Thymus (tissue), 11 donors: ENCODE measurements at regions not wholly inside any gene's neighbourhood (a gene's known extent, or its start where the extent isn't known, plus 50 kb on each side); places are given as distances from the start of the nearest gene placed in this dataset.

Experiments used
- DNase-seq, 9 donors: peaks; one replicate each; pipeline ENCODE4 v3.0.0-alpha.2; 2013; ENCODE audit warnings: low spot score in 9 of 9, low read depth in 6 of 9, missing footprints in 1 of 9
- H3K27ac ChIP-seq, 2 donors: one replicate each; pipeline ENCODE4 v1.5.1; 2013; ENCODE audit warnings: control low read depth in 1 of 2, low read depth in 1 of 2, low read length in 1 of 2, mild to moderate bottlenecking in 1 of 2, moderate library complexity in 1 of 2
- H3K27me3 ChIP-seq, 2 donors: one replicate each; pipeline ENCODE4 v1.5.1; 2013; ENCODE audit warnings: low read length in 1 of 2; ENCODE audit not compliant: control insufficient read depth in 2 of 2, insufficient read depth in 1 of 2
- H3K36me3 ChIP-seq, 2 donors: one replicate each; pipeline ENCODE4 v1.5.1; 2013; ENCODE audit warnings: low read length in 1 of 2, mild to moderate bottlenecking in 1 of 2, moderate library complexity in 1 of 2; ENCODE audit not compliant: control insufficient read depth in 2 of 2, insufficient read depth in 2 of 2
- H3K4me1 ChIP-seq, 2 donors: one replicate each; pipeline ENCODE4 v1.5.1; 2013; ENCODE audit warnings: low read length in 2 of 2; ENCODE audit not compliant: control insufficient read depth in 2 of 2, insufficient read depth in 2 of 2
- H3K4me3 ChIP-seq, 2 donors: one replicate each; pipeline ENCODE4 v1.5.1; 2013; ENCODE audit warnings: low read length in 2 of 2, control low read depth in 1 of 2, mild to moderate bottlenecking in 1 of 2
- H3K9me3 ChIP-seq, 2 donors: one replicate each; pipeline ENCODE4 v1.5.1; 2013; ENCODE audit warnings: low read length in 1 of 2, mild to moderate bottlenecking in 1 of 2; ENCODE audit not compliant: control insufficient read depth in 2 of 2, insufficient read depth in 1 of 2
- WGBS: extraction: QIAGEN DNeasy Blood & Tissue Kit; methylation state at CpG from one replicate; pipeline ENCODE4 v1.1.7; 2013; 5-methylcytosine and 5-hydroxymethylcytosine counted together
- donor health status: healthy.

DNA sequence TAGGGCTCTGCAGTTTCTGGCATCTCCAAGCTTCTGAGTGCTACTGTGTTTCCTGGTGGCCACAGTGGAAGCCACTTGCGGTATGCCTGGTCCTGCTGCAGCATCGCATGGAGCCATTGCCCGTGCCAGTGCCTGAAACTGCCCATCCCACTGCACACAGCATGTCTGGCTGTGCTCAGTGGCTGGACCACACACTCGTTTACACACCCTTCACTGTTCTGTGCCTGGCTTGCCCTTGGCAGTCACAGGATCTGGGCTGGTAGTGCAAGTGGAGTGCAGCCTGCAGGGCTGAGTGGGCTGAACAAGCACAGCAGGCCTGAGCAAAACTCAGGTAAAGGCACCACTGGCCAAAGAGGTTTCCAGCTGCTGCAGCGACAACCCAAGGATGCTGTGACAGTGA, 600.0 kb downstream of the SI start:
- WGBS = 83% methylated on average over 5 of the region's 5 CpGs
- peaks cover 1 to 7% of the 10 kb centered on the region in 2 donors for H3K9me3 ChIP-seq
- H3K27me3 ChIP-seq = no peaks in the 10 kb centered on the region
- no peaks in the 10 kb centered on the region for H3K4me1 ChIP-seq
- DNase-seq = no peak
- no peak overlapping the region for H3K27ac ChIP-seq
- H3K36me3 ChIP-seq = no peaks in the 10 kb centered on the region
- H3K4me3 ChIP-seq = no peak overlapping the region

- H3K9me3 ChIP-seq = peaks cover 1 to 7% of the 10 kb centered on the region in 2 donors
- H3K36me3 ChIP-seq = no peaks in the 10 kb centered on the region
- DNase-seq = no peak
- no peak overlapping the region for H3K27ac ChIP-seq
- H3K4me3 ChIP-seq = no peak overlapping the region
- no peaks in the 10 kb centered on the region for H3K4me1 ChIP-seq
- H3K27me3 ChIP-seq = no peaks in the 10 kb centered on the region
- WGBS = 86% methylated on average over 1 of the region's 1 CpG
These were observed 600.9 kb downstream of the SI start for GRCh38 chr3:164477403-164477802.

DNA sequence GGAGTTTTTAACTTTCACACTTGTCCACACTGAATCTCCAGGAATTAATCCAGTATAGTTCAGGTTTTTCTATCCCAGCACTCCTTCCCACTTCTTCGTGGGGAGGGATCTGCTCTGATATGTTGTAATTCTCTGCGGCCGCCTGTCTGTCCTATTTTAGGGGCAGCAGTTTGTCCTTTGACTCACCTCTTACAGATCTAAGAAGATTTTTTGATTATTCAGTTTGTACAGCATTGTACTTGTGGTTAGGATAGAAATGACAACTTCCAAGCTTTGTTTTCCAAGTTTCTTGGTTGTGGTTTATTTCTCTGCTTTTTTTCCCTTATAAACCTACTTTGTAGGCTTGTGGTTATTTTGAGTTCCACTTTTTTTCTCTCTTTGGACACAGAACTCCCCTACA, 601.7 kb downstream of the SI start:
- H3K27me3 ChIP-seq = no peaks in the 10 kb centered on the region
- DNase-seq = no peak
- H3K4me3 ChIP-seq = no peak overlapping the region
- no peaks in the 10 kb centered on the region for H3K36me3 ChIP-seq
- no peak overlapping the region for H3K27ac ChIP-seq
- H3K9me3 ChIP-seq = peaks cover 1 to 7% of the 10 kb centered on the region in 2 donors
- WGBS = 93% methylated on average over 3 of the region's 3 CpGs
- no peaks in the 10 kb centered on the region for H3K4me1 ChIP-seq

- no peak overlapping the region for H3K27ac ChIP-seq
- H3K36me3 ChIP-seq = no peaks in the 10 kb centered on the region
- H3K27me3 ChIP-seq = no peaks in the 10 kb centered on the region
- H3K4me1 ChIP-seq = no peaks in the 10 kb centered on the region
- peaks cover 0 to 1% of the 10 kb centered on the region in 2 donors for H3K9me3 ChIP-seq
- no peak overlapping the region for H3K4me3 ChIP-seq
- DNase-seq = no peak
- 61% methylated on average over 3 of the region's 3 CpGs for WGBS
These were observed 607.8 kb downstream of the SI start for GRCh38 chr3:164470471-164470870.

DNA sequence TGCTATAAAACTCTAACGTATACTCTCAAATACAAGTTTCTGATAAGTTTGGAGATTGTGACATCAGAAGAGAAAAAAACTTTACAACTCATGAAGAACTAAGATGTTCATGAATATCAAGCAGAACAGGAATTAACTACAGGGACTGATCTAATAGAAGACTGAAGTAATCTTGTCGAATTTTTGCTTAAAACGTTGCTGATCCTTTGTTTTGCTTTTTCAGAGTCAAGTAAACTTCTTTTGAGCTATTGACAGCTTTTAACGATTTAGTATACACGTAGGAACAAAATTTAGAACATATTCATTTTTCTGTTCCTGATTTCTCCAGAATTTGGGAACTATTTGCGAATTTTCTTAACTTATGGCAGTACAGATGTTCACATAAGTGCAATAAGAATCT, 610.2 kb downstream of the SI start:
- Histone ChIP-seq H3K9me3 (peaks cover 0 to 1% of the 10 kb centered on the region in 2 donors), H3K27me3 (no peaks in the 10 kb centered on the region), H3K4me3 (no peak overlapping the region), H3K36me3 (no peaks in the 10 kb centered on the region), H3K4me1 (no peaks in the 10 kb centered on the region), H3K27ac (no peak overlapping the region)
- DNase-seq = no peak
- WGBS = 55% methylated on average over 6 of the region's 6 CpGs

GRCh38 chr3:164467007-164467406, 611.3 kb downstream of the SI start:
- WGBS = 96% methylated on average over 1 of the region's 1 CpG
- peaks cover 0 to 1% of the 10 kb centered on the region in 2 donors for H3K9me3 ChIP-seq
- no peaks in the 10 kb centered on the region for H3K27me3 ChIP-seq
- no peaks in the 10 kb centered on the region for H3K4me1 ChIP-seq
- H3K36me3 ChIP-seq = no peaks in the 10 kb centered on the region
- no peak overlapping the region for H3K4me3 ChIP-seq
- H3K27ac ChIP-seq = no peak overlapping the region
- no peak for DNase-seq

DNA sequence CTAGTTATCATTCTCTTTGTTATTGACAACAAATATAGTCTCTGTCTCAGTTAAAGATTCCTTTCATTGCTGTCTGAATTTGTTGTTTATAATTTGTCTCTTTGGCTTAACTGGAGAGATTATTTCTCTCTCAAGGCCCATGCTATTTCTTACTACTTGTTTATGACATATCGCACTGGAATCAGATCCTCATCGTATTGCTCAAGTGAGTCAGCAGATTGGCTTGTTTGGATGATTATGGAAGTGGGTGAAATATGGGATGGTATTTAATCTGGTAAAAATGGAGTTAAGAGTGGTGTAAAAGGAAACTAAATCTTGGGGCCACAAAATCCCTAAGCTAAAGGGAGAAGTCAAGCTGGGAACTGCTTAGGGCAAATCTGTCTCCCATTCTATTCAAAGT, 613.1 kb downstream of the SI start:
- DNase-seq = no peak
- Histone ChIP-seq H3K27me3 (no peaks in the 10 kb centered on the region), H3K4me3 (no peak overlapping the region), H3K9me3 (peaks cover 0 to 1% of the 10 kb centered on the region in 2 donors), H3K36me3 (no peaks in the 10 kb centered on the region), H3K27ac (no peak overlapping the region), H3K4me1 (no peaks in the 10 kb centered on the region)
- 98% methylated on average over 2 of the region's 2 CpGs for WGBS

- Histone ChIP-seq H3K4me3 (no peak overlapping the region), H3K4me1 (no peaks in the 10 kb centered on the region), H3K27me3 (no peaks in the 10 kb centered on the region), H3K9me3 (no peaks in the 10 kb centered on the region), H3K27ac (no peak overlapping the region), H3K36me3 (no peaks in the 10 kb centered on the region)
- WGBS = 85% methylated on average over 3 of the region's 3 CpGs
- DNase-seq = no peak
These were observed 617.4 kb downstream of the SI start for GRCh38 chr3:164460851-164461250.

- Histone ChIP-seq H3K36me3 (no peaks in the 10 kb centered on the region), H3K9me3 (no peaks in the 10 kb centered on the region), H3K4me3 (no peak overlapping the region), H3K27me3 (no peaks in the 10 kb centered on the region), H3K4me1 (no peaks in the 10 kb centered on the region), H3K27ac (no peak overlapping the region)
- no peak for DNase-seq
- 90% methylated on average over 4 of the region's 4 CpGs for WGBS
These were observed 618.7 kb downstream of the SI start for GRCh38 chr3:164459521-164460151.

DNA sequence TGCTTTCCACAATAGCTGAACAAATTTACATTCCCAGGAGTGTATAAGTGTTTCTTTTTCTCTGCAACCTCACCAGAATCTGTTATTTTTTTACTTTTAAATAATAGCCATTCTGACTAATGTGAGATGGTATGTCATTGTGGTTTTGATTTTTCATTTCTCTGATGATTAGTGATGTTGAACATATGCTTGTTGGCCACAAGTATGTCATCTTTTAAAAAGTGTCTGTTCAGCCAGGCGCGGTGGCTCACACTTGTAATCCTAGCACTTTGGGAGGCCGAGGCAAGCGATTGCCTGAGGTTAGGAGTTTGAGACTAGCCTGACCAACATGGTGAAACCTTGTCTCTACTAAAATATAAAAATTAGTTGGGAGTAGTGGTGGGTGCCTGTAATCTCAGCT, 619.3 kb downstream of the SI start:
- H3K4me3 ChIP-seq = no peak overlapping the region
- whole genome bisulfite sequencing = 95% methylated on average over 4 of the region's 4 CpGs
- no peaks in the 10 kb centered on the region for H3K27me3 ChIP-seq
- no peaks in the 10 kb centered on the region for H3K9me3 ChIP-seq
- no peak for DNase-seq
- H3K4me1 ChIP-seq = no peaks in the 10 kb centered on the region
- no peak overlapping the region for H3K27ac ChIP-seq
- H3K36me3 ChIP-seq = no peaks in the 10 kb centered on the region
